OCI-LY7 (cell line): ENCODE measurements at regions not wholly inside any gene's neighbourhood (a gene's known extent, or its start where the extent isn't known, plus 50 kb on each side); places are given as distances from the start of the nearest gene placed in this dataset.

Experiments used
- BruUV-seq: library from RNA; stranded (reverse); fragments of 400-500 nt; replicated peaks from 2 replicates; lab custom pipeline; 2021; lab: Mats Ljungman, UMichigan
- CTCF ChIA-PET: fragments of 300-600 bp; sonication (Branson Sonifier 250); formaldehyde crosslinking; loops from one replicate; lab custom pipeline; 2022; ENCODE audit warnings: antibody characterized with exemption; ENCODE audit not compliant: unreplicated experiment; lab: Charles Lee
- POLR2A ChIA-PET: fragments of 300-600 bp; sonication (Branson Sonifier 250); formaldehyde crosslinking; loops from one replicate; lab custom pipeline; 2022; ENCODE audit warnings: antibody characterized with exemption; lab: Charles Lee
- DNase-seq: peaks from one replicate; pipeline ENCODE4 v3.0.0-alpha.2; 2015; ENCODE audit warnings: low spot score
- H2AFZ ChIP-seq: fragments of 200-600 bp; sonication (generic), shearing (Covaris generic); 2 replicates; pipeline ENCODE4 v1.6.1; 2014; ENCODE audit warnings: mild to moderate bottlenecking, antibody characterized with exemption, low read length, moderate library complexity
- H3K27ac ChIP-seq: fragments of 200-600 bp; sonication (generic); 2 replicates; pipeline ENCODE4 v1.5.1; 2014; ENCODE audit warnings: mixed run types, low read depth, mild to moderate bottlenecking, moderate library complexity, low read length, inconsistent platforms; ENCODE audit not compliant: poor library complexity, severe bottlenecking
- H3K36me3 ChIP-seq: fragments of 200-600 bp; sonication (generic); 2 replicates; pipeline ENCODE4 v1.6.1; 2014; ENCODE audit warnings: mild to moderate bottlenecking, antibody characterized with exemption, low read length, moderate library complexity, mixed read lengths; ENCODE audit not compliant: insufficient read depth
- H3K4me1 ChIP-seq: fragments of 200-600 bp; sonication (generic); 2 replicates; pipeline ENCODE4 v1.5.1; 2014; ENCODE audit warnings: mild to moderate bottlenecking, low read length; ENCODE audit not compliant: insufficient read depth, poor library complexity, severe bottlenecking
- H3K4me2 ChIP-seq: fragments of 200-600 bp; sonication (generic); 2 replicates; pipeline ENCODE4 v1.6.1; 2014; ENCODE audit warnings: mild to moderate bottlenecking, low read length
- H3K4me3 ChIP-seq: fragments of 200-600 bp; sonication (generic); 2 replicates; pipeline ENCODE4 v1.5.1; 2014; ENCODE audit warnings: mild to moderate bottlenecking, low read depth, low read length; ENCODE audit not compliant: poor library complexity, severe bottlenecking
- H3K79me2 ChIP-seq: fragments of 200-600 bp; sonication (generic); 2 replicates; pipeline ENCODE4 v1.6.1; 2016; ENCODE audit warnings: low read depth, mild to moderate bottlenecking, low read length, moderate library complexity, mixed read lengths; ENCODE audit not compliant: insufficient read depth
- H3K9me2 ChIP-seq: fragments of 200-600 bp; sonication (generic); 2 replicates; pipeline ENCODE4 v1.6.1; 2016; ENCODE audit warnings: mild to moderate bottlenecking, low read length, mixed read lengths; ENCODE audit not compliant: insufficient read depth
- H3K9me3 ChIP-seq: fragments of 200-600 bp; sonication (generic); 2 replicates; pipeline ENCODE4 v1.6.1; 2014; ENCODE audit warnings: mild to moderate bottlenecking, mixed run types, low read length, mixed read lengths
- H4K20me1 ChIP-seq: fragments of 200-600 bp; sonication (generic); 2 replicates; pipeline ENCODE4 v1.6.1; 2014; ENCODE audit warnings: mild to moderate bottlenecking, antibody characterized with exemption, low read length, moderate library complexity, mixed read lengths; ENCODE audit not compliant: insufficient read depth
- EZH2phosphoT487 ChIP-seq: fragments of 200-600 bp; sonication (generic); IDR thresholded peaks from 2 replicates; pipeline ENCODE4 v1.6.1; 2018; ENCODE audit warnings: low read depth, borderline replicate concordance, mild to moderate bottlenecking, mixed run types, antibody characterized with exemption, low read length, moderate library complexity, mixed read lengths
- intact Hi-C: fragments of 100-400 bp; cut with micrococcal nuclease; formaldehyde crosslinking; loops from one replicate; pipeline ENCODE4 v1.10.0; 2022; ENCODE audit not compliant: unreplicated experiment
- TF ChIP-seq, protein P1 (sequence below): fragments of 200-600 bp; sonication (generic); conservative IDR thresholded peaks from 2 replicates; pipeline ENCODE4 v1.5.1; 2014; ENCODE audit warnings: mild to moderate bottlenecking, antibody characterized with exemption, low read length, moderate library complexity, mixed read lengths

DNA sequence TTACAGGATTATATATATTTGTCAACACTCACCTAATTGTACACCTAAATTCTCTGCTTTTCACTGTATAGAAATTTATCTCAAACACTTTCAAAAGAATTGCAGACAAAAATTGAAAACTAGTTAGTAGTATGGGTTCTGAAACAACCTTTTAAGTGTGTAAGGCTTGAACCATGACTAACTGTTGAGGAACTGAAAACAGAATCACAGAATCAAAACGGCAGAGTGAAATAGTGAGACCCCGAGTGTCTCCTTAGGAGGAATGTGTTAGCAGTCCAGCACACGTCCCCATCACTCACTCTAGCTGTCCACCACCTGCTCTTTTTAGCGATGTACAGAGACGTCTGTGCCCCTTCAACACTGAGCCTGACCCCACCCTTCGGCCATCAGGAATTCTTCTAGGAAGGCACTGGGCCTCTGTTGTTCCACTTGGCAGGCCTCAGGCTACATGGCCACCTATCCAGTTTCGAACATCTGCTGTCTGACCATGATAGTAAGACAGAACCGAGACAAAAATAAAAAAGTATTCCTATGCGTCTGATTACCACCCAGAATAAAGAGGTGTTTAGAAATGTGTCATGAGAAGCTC is 227.4 kb downstream of the C6orf118 start:
- no peak for DNase-seq
- H3K36me3 ChIP-seq: no peaks in the 10 kb centered on the region
- TF ChIP-seq EZH2phosphoT487: no peak
- TF ChIP-seq, protein P1, sequence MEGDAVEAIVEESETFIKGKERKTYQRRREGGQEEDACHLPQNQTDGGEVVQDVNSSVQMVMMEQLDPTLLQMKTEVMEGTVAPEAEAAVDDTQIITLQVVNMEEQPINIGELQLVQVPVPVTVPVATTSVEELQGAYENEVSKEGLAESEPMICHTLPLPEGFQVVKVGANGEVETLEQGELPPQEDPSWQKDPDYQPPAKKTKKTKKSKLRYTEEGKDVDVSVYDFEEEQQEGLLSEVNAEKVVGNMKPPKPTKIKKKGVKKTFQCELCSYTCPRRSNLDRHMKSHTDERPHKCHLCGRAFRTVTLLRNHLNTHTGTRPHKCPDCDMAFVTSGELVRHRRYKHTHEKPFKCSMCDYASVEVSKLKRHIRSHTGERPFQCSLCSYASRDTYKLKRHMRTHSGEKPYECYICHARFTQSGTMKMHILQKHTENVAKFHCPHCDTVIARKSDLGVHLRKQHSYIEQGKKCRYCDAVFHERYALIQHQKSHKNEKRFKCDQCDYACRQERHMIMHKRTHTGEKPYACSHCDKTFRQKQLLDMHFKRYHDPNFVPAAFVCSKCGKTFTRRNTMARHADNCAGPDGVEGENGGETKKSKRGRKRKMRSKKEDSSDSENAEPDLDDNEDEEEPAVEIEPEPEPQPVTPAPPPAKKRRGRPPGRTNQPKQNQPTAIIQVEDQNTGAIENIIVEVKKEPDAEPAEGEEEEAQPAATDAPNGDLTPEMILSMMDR: no peak
- H3K9me2 ChIP-seq: no peaks in the 10 kb centered on the region
- ChIA-PET POLR2A (interaction anchor here (1.1 kb wide), 1 partner anchor 26 kb away, joined by 4 read pairs; no protein-coding TSS in a partner anchor), CTCF (no interaction called here)
- no peak overlapping the region for H3K4me2 ChIP-seq
- H3K27ac ChIP-seq: no peak overlapping the region
- H2AFZ ChIP-seq: no peak overlapping the region
- BruUV-seq: no TSS peak
- no peaks in the 10 kb centered on the region for H3K4me1 ChIP-seq
- no peaks in the 10 kb centered on the region for H4K20me1 ChIP-seq
- H3K9me3 ChIP-seq: no peaks in the 10 kb centered on the region
- H3K4me3 ChIP-seq: no peak overlapping the region
- intact Hi-C loops: no loop called here
- no peaks in the 10 kb centered on the region for H3K79me2 ChIP-seq

DNA sequence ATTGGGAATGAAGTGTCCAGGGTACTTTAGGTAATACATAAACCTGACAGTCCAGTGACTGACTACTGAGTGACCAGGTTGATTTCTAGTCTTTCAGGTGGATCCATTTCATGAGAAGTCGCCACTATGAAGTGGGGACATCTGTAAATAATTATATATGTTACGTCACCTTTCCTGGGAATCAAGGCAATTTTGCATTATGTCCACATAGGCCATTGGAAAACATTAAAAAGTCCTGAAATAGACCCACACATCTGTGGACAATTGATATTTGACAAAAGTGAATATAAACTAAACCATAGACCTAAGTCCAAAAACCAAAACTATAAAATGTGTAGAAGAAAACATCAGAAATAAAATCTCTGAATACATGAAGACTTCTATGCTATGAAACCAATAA is 231.5 kb downstream of the C6orf118 start:
- Histone ChIP-seq H4K20me1 (no peaks in the 10 kb centered on the region), H3K4me3 (no peak overlapping the region), H3K79me2 (no peaks in the 10 kb centered on the region), H3K9me3 (no peaks in the 10 kb centered on the region), H3K9me2 (no peaks in the 10 kb centered on the region), H3K36me3 (no peaks in the 10 kb centered on the region), H3K4me1 (no peaks in the 10 kb centered on the region), H3K4me2 (no peak overlapping the region), H2AFZ (no peak overlapping the region), H3K27ac (no peak overlapping the region)
- ChIA-PET POLR2A (no interaction called here), CTCF (no interaction called here)
- BruUV-seq: no TSS peak
- no peak for DNase-seq
- intact Hi-C loops: no loop called here
- TF ChIP-seq, protein P1: no peak
- TF ChIP-seq EZH2phosphoT487: no peak

DNA sequence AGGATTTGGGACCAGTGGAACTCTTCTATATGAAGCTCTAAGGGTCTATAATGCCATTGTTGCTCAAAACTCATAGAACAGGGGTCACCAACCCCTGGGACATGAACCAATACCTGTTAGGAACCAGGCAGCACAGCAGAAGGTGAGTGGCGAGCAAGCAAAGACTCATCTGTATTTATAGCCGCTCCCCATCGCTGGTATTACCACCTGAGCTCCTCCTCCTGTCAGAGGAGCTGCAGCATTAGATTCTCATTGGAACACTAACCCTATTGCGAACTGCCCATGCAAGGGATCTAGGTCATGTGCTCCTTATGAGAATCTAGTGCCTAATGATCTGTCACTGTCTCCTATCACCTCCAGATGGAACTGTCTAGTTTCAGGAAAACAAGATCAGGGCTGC is 237.5 kb downstream of the C6orf118 start:
- H3K9me2 ChIP-seq: no peaks in the 10 kb centered on the region
- TF ChIP-seq, protein P1: no peak
- no peak for TF ChIP-seq EZH2phosphoT487
- ChIA-PET CTCF (no interaction called here), POLR2A (no interaction called here)
- no peaks in the 10 kb centered on the region for H3K4me1 ChIP-seq
- H2AFZ ChIP-seq: no peak overlapping the region
- no TSS peak for BruUV-seq
- H3K4me3 ChIP-seq: no peak overlapping the region
- H4K20me1 ChIP-seq: no peaks in the 10 kb centered on the region
- H3K4me2 ChIP-seq: no peak overlapping the region
- DNase-seq: no peak
- no peaks in the 10 kb centered on the region for H3K9me3 ChIP-seq
- H3K36me3 ChIP-seq: no peaks in the 10 kb centered on the region
- H3K27ac ChIP-seq: no peak overlapping the region
- intact Hi-C loops: no loop called here
- no peaks in the 10 kb centered on the region for H3K79me2 ChIP-seq
